B cell (primary cell): ENCODE measurements at regions not wholly inside any gene's neighbourhood (a gene's known extent, or its start where the extent isn't known, plus 50 kb on each side); places are given as distances from the start of the nearest gene placed in this dataset.
A peak's percentile ranks its signal among the peaks of the same experiment; 100 is the strongest.

Experiments
- ATAC-seq: fragments of 200-7000 bp; cut with Tn5 transposase; one replicate; pipeline ENCODE4 v1.10.0; 2021; ENCODE audit warnings: low read depth, mild to moderate bottlenecking, moderate number of reproducible peaks, moderate library complexity
- CTCF ChIA-PET: fragments of 350-600 bp; sonication (Branson Sonifier 250); formaldehyde crosslinking; loops from one replicate; lab custom pipeline; 2021; ENCODE audit warnings: antibody characterized with exemption, inconsistent platforms; lab: Charles Lee
- POLR2A ChIA-PET: fragments of 350-600 bp; sonication (Branson Sonifier 250); formaldehyde crosslinking; loops from one replicate; lab custom pipeline; 2021; ENCODE audit warnings: antibody characterized with exemption; lab: Charles Lee
- DNase-seq: peaks from one replicate; pipeline ENCODE4 v3.0.0; 2013
- H2AFZ ChIP-seq: 2 replicates; pipeline ENCODE4 v1.6.1; 2012; ENCODE audit warnings: mild to moderate bottlenecking, low read depth, low read length; ENCODE audit not compliant: insufficient read depth, poor library complexity, severe bottlenecking
- H3K27ac ChIP-seq, 2 donors: 1 replicate in 1 of 2; 2 replicates in 1 of 2; pipeline ENCODE4 v1.5.1; 2012 to 2013; ENCODE audit warnings: low read length in 2 of 2, mild to moderate bottlenecking in 2 of 2, moderate library complexity in 1 of 2
- H3K27me3 ChIP-seq, 4 experiments: fragments of 200-600 bp in 1 of 4; sonication (generic) in 1 of 4; replicated peaks in 1 of 4; 1 replicate in 2 of 4; 2 replicates in 2 of 4; pipeline versions ENCODE4 v1.6.1 to v1.7.0; 2013 to 2016; ENCODE audit warnings: low read length in 3 of 4, mild to moderate bottlenecking in 2 of 4, mixed read lengths in 1 of 4, moderate library complexity in 1 of 4; ENCODE audit not compliant: insufficient read depth in 4 of 4, control insufficient read depth in 3 of 4; ENCODE audit errors: control extremely low read depth in 1 of 4
- H3K36me3 ChIP-seq, 2 experiments: replicated peaks in 1 of 2; 1 replicate in 1 of 2; 2 replicates in 1 of 2; pipeline versions ENCODE4 v1.6.1 to v1.7.1; 2013; ENCODE audit warnings: low read length in 1 of 2; ENCODE audit not compliant: insufficient read depth in 2 of 2, control insufficient read depth in 1 of 2; ENCODE audit errors: control extremely low read depth in 1 of 2, extremely low read depth in 1 of 2
- H3K4me1 ChIP-seq, 2 donors: fragments of 200-600 bp in 1 of 2; sonication (generic) in 1 of 2; 1 replicate in 1 of 2; 2 replicates in 1 of 2; pipeline versions ENCODE4 v1.5.1 to v1.6.1; 2013 to 2017; ENCODE audit warnings: low read length in 2 of 2; ENCODE audit not compliant: control insufficient read depth in 2 of 2, insufficient read depth in 2 of 2
- H3K4me2 ChIP-seq: replicated peaks from 2 replicates; pipeline ENCODE3; 2012; ENCODE audit warnings: mild to moderate bottlenecking, low read depth, low read length; ENCODE audit not compliant: poor library complexity, severe bottlenecking
- H3K4me3 ChIP-seq, 5 experiments: fragments of 200-600 bp in 1 of 5; sonication (generic) in 1 of 5; 1 replicate in 3 of 5; 2 replicates in 2 of 5; pipeline versions ENCODE4 v1.5.1 to v1.7.0; 2011 to 2016; ENCODE audit warnings: low read length in 4 of 5, mild to moderate bottlenecking in 4 of 5, low read depth in 2 of 5, control low read depth in 1 of 5, moderate library complexity in 1 of 5; ENCODE audit not compliant: insufficient read depth in 1 of 5; ENCODE audit errors: control extremely low read depth in 1 of 5, extremely low read depth in 1 of 5
- H3K79me2 ChIP-seq: fragments of 200-600 bp; sonication (generic); one replicate; pipeline ENCODE4 v1.6.0; 2016; ENCODE audit warnings: low read length; ENCODE audit not compliant: control insufficient read depth, insufficient read depth
- H3K9ac ChIP-seq: fragments of 200-600 bp; sonication (generic); 2 replicates; pipeline ENCODE4 v1.6.1; 2017; ENCODE audit warnings: mild to moderate bottlenecking, low read length, moderate library complexity
- H3K9me3 ChIP-seq, 3 donors: one replicate each; pipeline versions ENCODE4 v1.6.1 to v1.7.1; 2013; ENCODE audit warnings: low read length in 2 of 3; ENCODE audit not compliant: control insufficient read depth in 2 of 3, insufficient read depth in 1 of 3; ENCODE audit errors: control extremely low read depth in 1 of 3
- H4K20me1 ChIP-seq: 2 replicates; pipeline ENCODE4 v1.6.0; 2012; ENCODE audit warnings: mild to moderate bottlenecking, low read length; ENCODE audit not compliant: insufficient read depth, control insufficient read depth, poor library complexity, severe bottlenecking
- H3K27ac Mint-ChIP-seq: one replicate; pipeline ENCODE4 v1.8.0; 2021; ENCODE audit warnings: mixed read lengths
- H3K27me3 Mint-ChIP-seq: one replicate; pipeline ENCODE4 v1.8.0; 2021; ENCODE audit warnings: mixed read lengths
- H3K4me1 Mint-ChIP-seq: one replicate; pipeline ENCODE4 v1.8.0; 2021; ENCODE audit warnings: mixed read lengths
- H3K4me3 Mint-ChIP-seq: one replicate; pipeline ENCODE4 v1.8.0; 2021; ENCODE audit warnings: mixed read lengths
- H3K9me3 Mint-ChIP-seq: one replicate; pipeline ENCODE4 v1.8.0; 2022; ENCODE audit warnings: mixed read lengths; ENCODE audit not compliant: insufficient read depth
- EZH2 ChIP-seq: IDR thresholded peaks from 2 replicates; pipeline ENCODE4 v1.6.1; 2012; ENCODE audit warnings: borderline replicate concordance, low read depth, mild to moderate bottlenecking, moderate library complexity, low read length; ENCODE audit not compliant: insufficient read depth, poor library complexity, severe bottlenecking
- WGBS: methylation state at CpG from one replicate; pipeline ENCODE4 v1.1.5; 2013; ENCODE audit warnings: missing lambda C conversion rate; ENCODE audit not compliant: insufficient coverage; 5-methylcytosine and 5-hydroxymethylcytosine counted together
- intact Hi-C: fragments of 100-400 bp; cut with micrococcal nuclease; formaldehyde crosslinking; loops from one replicate; pipeline ENCODE4 v1.10.0; 2022
- TF ChIP-seq, protein P1 (sequence below): fragments of 200-600 bp; IDR thresholded peaks from one replicate; pipeline ENCODE4 v1.8.0; 2022; ENCODE audit warnings: antibody characterized with exemption, mild to moderate bottlenecking

DNA sequence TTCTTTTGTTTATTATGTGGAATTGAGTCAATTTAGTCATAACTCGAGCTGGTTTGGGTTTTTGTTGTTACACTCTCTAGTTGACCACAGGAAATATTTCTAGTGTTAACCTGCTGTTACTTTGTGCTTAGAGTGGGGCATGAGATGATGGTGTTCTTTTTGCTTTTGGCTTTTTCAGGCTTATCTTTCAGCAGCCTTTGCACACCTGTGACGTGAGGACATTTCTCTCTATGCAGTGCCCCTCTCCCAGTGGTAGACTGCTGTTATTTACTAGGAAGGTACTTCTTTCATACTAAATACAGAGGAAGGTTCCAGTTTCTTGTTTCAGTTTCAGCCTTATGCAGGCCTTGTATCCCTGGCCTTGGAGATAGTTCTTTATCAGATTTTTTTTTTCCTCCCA lies 766.8 kb upstream of the MAN1A1 start:
- H3K27ac Mint-ChIP-seq, result no peak overlapping the region
- no peaks in the 10 kb centered on the region for H3K27me3 Mint-ChIP-seq
- peaks cover 16% of the 10 kb centered on the region for H3K4me1 Mint-ChIP-seq
- Histone ChIP-seq H3K9ac (no peak overlapping the region), H3K27me3 (no peaks in the 10 kb centered on the region), H3K27ac (no peak overlapping the region), H3K79me2 (no peaks in the 10 kb centered on the region), H4K20me1 (no peaks in the 10 kb centered on the region), H3K36me3 (no peaks in the 10 kb centered on the region), H3K4me2 (peak overlapping the region; percentile 42), H3K9me3 (no peaks in the 10 kb centered on the region), H2AFZ (peak overlapping the region; percentile 53), H3K4me1 (peaks cover 7 to 10% of the 10 kb centered on the region in 2 donors), H3K4me3 (no peak overlapping the region)
- 40% methylated on average over 1 of the region's 2 CpGs for WGBS
- intact Hi-C loops, result no loop called here
- DNase-seq (no peak), ATAC-seq (no peak)
- no peaks in the 10 kb centered on the region for H3K9me3 Mint-ChIP-seq
- TF ChIP-seq EZH2, result no peak
- TF ChIP-seq, protein P1, sequence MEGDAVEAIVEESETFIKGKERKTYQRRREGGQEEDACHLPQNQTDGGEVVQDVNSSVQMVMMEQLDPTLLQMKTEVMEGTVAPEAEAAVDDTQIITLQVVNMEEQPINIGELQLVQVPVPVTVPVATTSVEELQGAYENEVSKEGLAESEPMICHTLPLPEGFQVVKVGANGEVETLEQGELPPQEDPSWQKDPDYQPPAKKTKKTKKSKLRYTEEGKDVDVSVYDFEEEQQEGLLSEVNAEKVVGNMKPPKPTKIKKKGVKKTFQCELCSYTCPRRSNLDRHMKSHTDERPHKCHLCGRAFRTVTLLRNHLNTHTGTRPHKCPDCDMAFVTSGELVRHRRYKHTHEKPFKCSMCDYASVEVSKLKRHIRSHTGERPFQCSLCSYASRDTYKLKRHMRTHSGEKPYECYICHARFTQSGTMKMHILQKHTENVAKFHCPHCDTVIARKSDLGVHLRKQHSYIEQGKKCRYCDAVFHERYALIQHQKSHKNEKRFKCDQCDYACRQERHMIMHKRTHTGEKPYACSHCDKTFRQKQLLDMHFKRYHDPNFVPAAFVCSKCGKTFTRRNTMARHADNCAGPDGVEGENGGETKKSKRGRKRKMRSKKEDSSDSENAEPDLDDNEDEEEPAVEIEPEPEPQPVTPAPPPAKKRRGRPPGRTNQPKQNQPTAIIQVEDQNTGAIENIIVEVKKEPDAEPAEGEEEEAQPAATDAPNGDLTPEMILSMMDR, result no peak
- H3K4me3 Mint-ChIP-seq, result no peak overlapping the region
- CTCF ChIA-PET, result no interaction called here
- POLR2A ChIA-PET, result no interaction called here

DNA sequence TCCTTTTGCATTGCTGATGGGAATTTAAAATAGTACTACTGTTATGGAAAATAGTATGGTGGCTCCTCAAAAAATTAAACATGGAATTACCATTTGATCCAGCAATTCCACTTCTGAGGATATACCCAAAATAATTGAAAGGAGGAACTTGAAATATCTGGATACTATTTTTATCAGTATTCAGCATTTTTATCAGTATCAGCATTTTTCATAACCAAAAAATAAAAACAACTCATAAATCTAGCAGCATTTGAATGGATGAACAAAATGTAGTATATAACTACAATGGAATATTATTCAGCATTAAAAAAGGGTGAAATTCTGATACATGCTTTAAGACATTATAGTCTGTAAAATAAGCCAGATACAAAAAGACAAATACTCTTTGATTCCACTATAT lies 763.4 kb upstream of the MAN1A1 start:
- Mint-ChIP-seq H3K4me3 (no peak overlapping the region), H3K27ac (no peak overlapping the region), H3K27me3 (no peaks in the 10 kb centered on the region), H3K4me1 (peaks cover 16% of the 10 kb centered on the region), H3K9me3 (no peaks in the 10 kb centered on the region)
- no peak overlapping the region for H3K27ac ChIP-seq
- no peaks in the 10 kb centered on the region for H3K36me3 ChIP-seq
- no peaks in the 10 kb centered on the region for H3K27me3 ChIP-seq
- H3K79me2 ChIP-seq, result no peaks in the 10 kb centered on the region
- H3K4me3 ChIP-seq, result no peak overlapping the region
- no peak overlapping the region for H3K9ac ChIP-seq
- H4K20me1 ChIP-seq, result no peaks in the 10 kb centered on the region
- no peaks in the 10 kb centered on the region for H3K9me3 ChIP-seq
- no peak for TF ChIP-seq EZH2
- TF ChIP-seq, protein P1, result no peak
- H3K4me1 ChIP-seq, result peaks cover 7 to 10% of the 10 kb centered on the region in 2 donors
- intact Hi-C loops, result no loop called here
- H2AFZ ChIP-seq, result no peak overlapping the region
- DNase-seq (no peak), ATAC-seq (no peak)
- CTCF ChIA-PET, result no interaction called here
- POLR2A ChIA-PET, result no interaction called here
- H3K4me2 ChIP-seq, result no peak overlapping the region
